ENCODE measurements at regions not wholly inside any gene's neighbourhood (a gene's known extent, or its start where the extent isn't known, plus 50 kb on each side); places are given as distances from the start of the nearest gene placed in this dataset.

GRCh38 chr7:16365177-16365576 lies 56.2 kb downstream of the CRPPA start:
- no peak for DNase-seq (ENCODE audit: low spot score)
- H3K4me1 ChIP-seq (ENCODE audit: control insufficient read depth in 4 of 4, insufficient read depth in 4 of 4, low read length in 3 of 4) = no peaks in the 10 kb centered on the region
- H3K27me3 ChIP-seq (ENCODE audit: control insufficient read depth in 4 of 4, insufficient read depth in 4 of 4, low read length in 3 of 4) = no peaks in the 10 kb centered on the region
- H3K9ac ChIP-seq (ENCODE audit: low read depth in 1 of 2, low read length in 2 of 2) = no peak overlapping the region
- TF ChIP-seq REST (IDR thresholded peaks at IDR 0.05) (no peak), TAF1 (conservative IDR thresholded peaks at IDR 0.05) (no peak), CTCF (IDR thresholded peaks at IDR 0.05; ENCODE audit: low read depth, low read length, missing input control) (no peak), HNF4A (conservative IDR thresholded peaks at IDR 0.05) (no peak), ATF3 (IDR thresholded peaks at IDR 0.05) (no peak), ZBTB33 (IDR thresholded peaks at IDR 0.05) (no peak), JUND (IDR thresholded peaks at IDR 0.05) (no peak), HNF4G (IDR thresholded peaks at IDR 0.05) (no peak), MAX (IDR thresholded peaks at IDR 0.05) (no peak), YY1 (IDR thresholded peaks at IDR 0.05) (no peak), SP1 (IDR thresholded peaks at IDR 0.05) (no peak), NR2F2 (IDR thresholded peaks at IDR 0.05) (no peak)
- H3K27ac ChIP-seq (ENCODE audit: low read depth in 1 of 2, low read length in 2 of 2) = no peak overlapping the region
- WGBS = 93% methylated on average over 1 of the region's 1 CpG
- H3K9me3 ChIP-seq (ENCODE audit: control insufficient read depth in 4 of 4, low read length in 3 of 4) = no peaks in the 10 kb centered on the region
- no peak overlapping the region for H3K4me3 ChIP-seq (ENCODE audit: low read depth in 1 of 3, low read length in 3 of 3)
- H3K36me3 ChIP-seq (ENCODE audit: control insufficient read depth in 4 of 4, insufficient read depth in 3 of 4, low read depth in 1 of 4, low read length in 3 of 4) = no peaks in the 10 kb centered on the region

- TF ChIP-seq SP1 (IDR thresholded peaks at IDR 0.05) (no peak), HNF4A (conservative IDR thresholded peaks at IDR 0.05) (no peak), CTCF (IDR thresholded peaks at IDR 0.05; ENCODE audit: low read depth, low read length, missing input control) (no peak), EGR1 (IDR thresholded peaks at IDR 0.05; ENCODE audit: low read depth in 2 of 2) (no peak), YY1 (IDR thresholded peaks at IDR 0.05) (no peak), ZBTB33 (IDR thresholded peaks at IDR 0.05) (no peak), NR2F2 (IDR thresholded peaks at IDR 0.05) (no peak), GABPA (IDR thresholded peaks at IDR 0.05 in 1 of 2, conservative IDR thresholded peaks at IDR 0.05 in 1 of 2) (no peak)
- H3K36me3 ChIP-seq (ENCODE audit: control insufficient read depth in 4 of 4, insufficient read depth in 3 of 4, low read depth in 1 of 4, low read length in 3 of 4) = no peaks in the 10 kb centered on the region
- no peak for DNase-seq (ENCODE audit: low spot score)
- no peak overlapping the region for H3K27ac ChIP-seq (ENCODE audit: low read depth in 1 of 2, low read length in 2 of 2)
- WGBS = 88% methylated on average over 4 of the region's 4 CpGs
- H3K4me3 ChIP-seq (ENCODE audit: low read depth in 1 of 3, low read length in 3 of 3) = no peak overlapping the region
- no peaks in the 10 kb centered on the region for H3K4me1 ChIP-seq (ENCODE audit: control insufficient read depth in 4 of 4, insufficient read depth in 4 of 4, low read length in 3 of 4)
- H3K9me3 ChIP-seq (ENCODE audit: control insufficient read depth in 4 of 4, low read length in 3 of 4) = no peaks in the 10 kb centered on the region
- H3K9ac ChIP-seq (ENCODE audit: low read depth in 1 of 2, low read length in 2 of 2) = no peak overlapping the region
- no peaks in the 10 kb centered on the region for H3K27me3 ChIP-seq (ENCODE audit: control insufficient read depth in 4 of 4, insufficient read depth in 4 of 4, low read length in 3 of 4)
Measured at GRCh38 chr7:16359216-16359615, 62.1 kb downstream of the CRPPA start.

All from liver (tissue), 8 donors.